H9 (cell line): ENCODE measurements at regions not wholly inside any gene's neighbourhood (a gene's known extent, or its start where the extent isn't known, plus 50 kb on each side); places are given as distances from the start of the nearest gene placed in this dataset.

ENCODE experiments used
- DNase-seq: peaks from one replicate; pipeline ENCODE4 v3.0.0-alpha.2; 2017
- H2AFZ ChIP-seq: one replicate; pipeline ENCODE4 v1.6.1; 2013; ENCODE audit warnings: mild to moderate bottlenecking, low read length, control low read depth, moderate library complexity
- H2AK5ac ChIP-seq: 2 replicates; pipeline ENCODE4 v1.6.1; 2013; ENCODE audit warnings: low read length, control low read depth, mixed read lengths; ENCODE audit not compliant: insufficient read length
- H2BK120ac ChIP-seq: one replicate; pipeline ENCODE4 v1.6.1; 2013; ENCODE audit warnings: low read depth, mild to moderate bottlenecking, low read length, control low read depth, inconsistent platforms; ENCODE audit not compliant: poor library complexity, severe bottlenecking
- H2BK12ac ChIP-seq: 2 replicates; pipeline ENCODE4 v1.6.1; 2013; ENCODE audit warnings: low read length, control low read depth, mixed read lengths, low read depth; ENCODE audit not compliant: insufficient read length
- H2BK15ac ChIP-seq: 2 replicates; pipeline ENCODE4 v1.6.1; 2013; ENCODE audit warnings: low read depth, low read length, control low read depth
- H2BK20ac ChIP-seq: one replicate; pipeline ENCODE4 v1.6.1; 2013; ENCODE audit warnings: low read depth, mild to moderate bottlenecking, low read length, control low read depth, inconsistent platforms; ENCODE audit not compliant: poor library complexity, severe bottlenecking
- H2BK5ac ChIP-seq: 2 replicates; pipeline ENCODE4 v1.6.1; 2013; ENCODE audit warnings: low read length, control low read depth, mixed read lengths; ENCODE audit not compliant: insufficient read length
- H3K14ac ChIP-seq: 2 replicates; pipeline ENCODE4 v1.6.1; 2013; ENCODE audit warnings: low read length, control low read depth; ENCODE audit not compliant: insufficient read depth
- H3K18ac ChIP-seq: 2 replicates; pipeline ENCODE4 v1.6.1; 2013; ENCODE audit warnings: low read depth, mild to moderate bottlenecking, mixed read lengths, low read length, control low read depth; ENCODE audit not compliant: insufficient read length
- H3K23ac ChIP-seq: 2 replicates; pipeline ENCODE4 v1.6.1; 2013; ENCODE audit warnings: low read length, control low read depth, mixed read lengths, low read depth; ENCODE audit not compliant: insufficient read length
- H3K23me2 ChIP-seq: 2 replicates; pipeline ENCODE4 v1.6.1; 2013; ENCODE audit warnings: low read depth, mild to moderate bottlenecking, mixed read lengths, low read length, control low read depth; ENCODE audit not compliant: insufficient read length, poor library complexity, severe bottlenecking
- H3K27ac ChIP-seq: 2 replicates; pipeline ENCODE4 v1.5.1; 2013; ENCODE audit warnings: low read length, control low read depth, mixed read lengths, low read depth; ENCODE audit not compliant: insufficient read length
- H3K27me3 ChIP-seq: 2 replicates; pipeline ENCODE4 v1.6.1; 2013; ENCODE audit warnings: low read length, control low read depth, inconsistent platforms; ENCODE audit not compliant: insufficient read depth
- H3K4ac ChIP-seq: 2 replicates; pipeline ENCODE4 v1.6.1; 2013; ENCODE audit warnings: low read depth, mild to moderate bottlenecking, control low read depth, inconsistent platforms, low read length, moderate library complexity
- H3K4me1 ChIP-seq: 2 replicates; pipeline ENCODE4 v1.6.1; 2013; ENCODE audit warnings: low read length, control low read depth, inconsistent platforms; ENCODE audit not compliant: insufficient read depth
- H3K4me2 ChIP-seq: 2 replicates; pipeline ENCODE4 v1.6.1; 2013; ENCODE audit warnings: low read length, control low read depth, mixed read lengths; ENCODE audit not compliant: insufficient read length, insufficient read depth
- H3K56ac ChIP-seq: 2 replicates; pipeline ENCODE4 v1.6.1; 2013; ENCODE audit warnings: low read depth, mild to moderate bottlenecking, mixed read lengths, low read length, control low read depth; ENCODE audit not compliant: insufficient read length
- H3K79me1 ChIP-seq: 2 replicates; pipeline ENCODE4 v1.6.1; 2013; ENCODE audit warnings: low read depth, mild to moderate bottlenecking, moderate library complexity, low read length, control low read depth, inconsistent platforms; ENCODE audit not compliant: insufficient read depth, poor library complexity, severe bottlenecking
- H3K79me2 ChIP-seq: 2 replicates; pipeline ENCODE4 v1.6.1; 2013; ENCODE audit warnings: low read length, control low read depth, inconsistent platforms; ENCODE audit not compliant: insufficient read depth
- H3K9ac ChIP-seq: 2 replicates; pipeline ENCODE4 v1.6.1; 2013; ENCODE audit warnings: low read length, control low read depth, mixed read lengths; ENCODE audit not compliant: insufficient read length; ENCODE audit errors: extremely low read depth
- H3K9me3 ChIP-seq: one replicate; pipeline ENCODE4 v1.6.1; 2013; ENCODE audit warnings: low read depth, low read length, inconsistent platforms; ENCODE audit not compliant: control insufficient read depth
- H3T11ph ChIP-seq: one replicate; pipeline ENCODE4 v1.6.1; 2013; ENCODE audit warnings: mild to moderate bottlenecking, low read length, control low read depth, inconsistent platforms
- H4K20me1 ChIP-seq: one replicate; pipeline ENCODE4 v1.6.1; 2013; ENCODE audit not compliant: control insufficient read depth, insufficient read length, insufficient read depth
- H4K5ac ChIP-seq: 2 replicates; pipeline ENCODE4 v1.6.1; 2013; ENCODE audit warnings: low read depth, mild to moderate bottlenecking, mixed read lengths, low read length, control low read depth; ENCODE audit not compliant: insufficient read length
- H4K8ac ChIP-seq: replicated peaks from 2 replicates; pipeline ENCODE4 v1.6.1; 2013; ENCODE audit warnings: low read length, control low read depth, mixed read lengths, low read depth; ENCODE audit not compliant: insufficient read length
- H4K91ac ChIP-seq: 2 replicates; pipeline ENCODE4 v1.6.1; 2013; ENCODE audit warnings: low read depth, mild to moderate bottlenecking, moderate library complexity, mixed read lengths, low read length, control low read depth; ENCODE audit not compliant: insufficient read length
- H3K27ac Mint-ChIP-seq, 3 experiments: 2 replicates in 2 of 3; 3 replicates in 1 of 3; pipeline ENCODE4 v1.8.0; 2020 to 2021; ENCODE audit warnings: mixed read lengths in 3 of 3, mild to moderate bottlenecking in 1 of 3, moderate library complexity in 1 of 3
- H3K27me3 Mint-ChIP-seq: 2 replicates; pipeline ENCODE4 v1.8.0; 2021; ENCODE audit warnings: low read depth, mild to moderate bottlenecking, moderate library complexity, mixed read lengths
- H3K36me3 Mint-ChIP-seq, 3 experiments: 2 replicates in 2 of 3; 3 replicates in 1 of 3; pipeline ENCODE4 v1.8.0; 2020 to 2021; ENCODE audit warnings: low read depth in 3 of 3, mixed read lengths in 3 of 3; ENCODE audit not compliant: insufficient read depth in 1 of 3
- H3K4me1 Mint-ChIP-seq, 2 experiments: 2 replicates each; pipeline ENCODE4 v1.8.0; 2020; ENCODE audit warnings: mixed read lengths in 2 of 2
- H3K4me3 Mint-ChIP-seq, 2 experiments: 2 replicates in 1 of 2; 3 replicates in 1 of 2; pipeline ENCODE4 v1.8.0; 2020 to 2021; ENCODE audit warnings: mild to moderate bottlenecking in 2 of 2, mixed read lengths in 2 of 2, moderate library complexity in 1 of 2
- H3K9me3 Mint-ChIP-seq, 2 experiments: 2 replicates in 1 of 2; 3 replicates in 1 of 2; pipeline ENCODE4 v1.8.0; 2020; ENCODE audit warnings: mild to moderate bottlenecking in 2 of 2, mixed read lengths in 2 of 2, moderate library complexity in 1 of 2
- CTCF ChIP-seq: fragments of 200-600 bp; sonication (generic); conservative IDR thresholded peaks from 3 replicates; pipeline ENCODE4 v1.8.0; 2021; ENCODE audit warnings: antibody characterized with exemption, mild to moderate bottlenecking
- WGBS: extraction: QIAGEN DNeasy Blood & Tissue Kit; methylation state at CpG from one replicate; pipeline ENCODE4 v1.1.7; 2013; ENCODE audit warnings: missing lambda C conversion rate, low lambda C conversion rate, mixed read lengths; ENCODE audit not compliant: insufficient read length; ENCODE audit errors: extremely low coverage; 5-methylcytosine and 5-hydroxymethylcytosine counted together

GRCh38 chr7:85776691-85777345 lies 590.0 kb upstream of the SEMA3D start:
- Histone ChIP-seq H2BK5ac (no peak overlapping the region), H2BK120ac (no peak overlapping the region), H2AFZ (no peak overlapping the region), H3K56ac (no peak overlapping the region), H3K23me2 (no peaks in the 10 kb centered on the region), H2BK20ac (no peak overlapping the region), H3T11ph (no peak overlapping the region), H3K79me1 (no peaks in the 10 kb centered on the region), H4K5ac (no peak overlapping the region), H3K4me2 (no peak overlapping the region), H3K79me2 (no peaks in the 10 kb centered on the region), H3K14ac (no peak overlapping the region), H3K9me3 (no peaks in the 10 kb centered on the region), H2AK5ac (no peak overlapping the region), H3K27ac (no peak overlapping the region), H2BK12ac (no peak overlapping the region), H3K18ac (no peak overlapping the region), H2BK15ac (no peak overlapping the region), H3K27me3 (no peaks in the 10 kb centered on the region), H3K9ac (no peak overlapping the region), H3K4ac (no peak overlapping the region), H4K20me1 (no peaks in the 10 kb centered on the region), H4K91ac (no peak overlapping the region), H4K8ac (no peak overlapping the region), H3K23ac (no peak overlapping the region), H3K4me1 (no peaks in the 10 kb centered on the region)
- WGBS: no CpG with 5 or more reads among the region's 1 CpG
- TF ChIP-seq CTCF: no peak
- Mint-ChIP-seq H3K36me3 (no peaks in the 10 kb centered on the region), H3K9me3 (no peaks in the 10 kb centered on the region), H3K27me3 (peaks cover 4% of the 10 kb centered on the region; the same call in 1 of the 2 replicates), H3K27ac (no peak overlapping the region), H3K4me3 (no peak overlapping the region), H3K4me1 (no peaks in the 10 kb centered on the region)
- DNase-seq: no peak
